Stimulated activated CD4-positive, alpha-beta T cell treated with anti-CD3 and anti-CD28 coated beads, Interleukin-1b, Interleukin-23, amount 100 ng/mL, for 1 hour (primary cell): ENCODE measurements at regions not wholly inside any gene's neighbourhood (a gene's known extent, or its start where the extent isn't known, plus 50 kb on each side); places are given as distances from the start of the nearest gene placed in this dataset.

Experiments
- DNase-seq, 2 donors: peaks; one replicate each; pipeline ENCODE4 v3.0.0-alpha.2; 2020; ENCODE audit warnings: low read depth in 2 of 2

DNA sequence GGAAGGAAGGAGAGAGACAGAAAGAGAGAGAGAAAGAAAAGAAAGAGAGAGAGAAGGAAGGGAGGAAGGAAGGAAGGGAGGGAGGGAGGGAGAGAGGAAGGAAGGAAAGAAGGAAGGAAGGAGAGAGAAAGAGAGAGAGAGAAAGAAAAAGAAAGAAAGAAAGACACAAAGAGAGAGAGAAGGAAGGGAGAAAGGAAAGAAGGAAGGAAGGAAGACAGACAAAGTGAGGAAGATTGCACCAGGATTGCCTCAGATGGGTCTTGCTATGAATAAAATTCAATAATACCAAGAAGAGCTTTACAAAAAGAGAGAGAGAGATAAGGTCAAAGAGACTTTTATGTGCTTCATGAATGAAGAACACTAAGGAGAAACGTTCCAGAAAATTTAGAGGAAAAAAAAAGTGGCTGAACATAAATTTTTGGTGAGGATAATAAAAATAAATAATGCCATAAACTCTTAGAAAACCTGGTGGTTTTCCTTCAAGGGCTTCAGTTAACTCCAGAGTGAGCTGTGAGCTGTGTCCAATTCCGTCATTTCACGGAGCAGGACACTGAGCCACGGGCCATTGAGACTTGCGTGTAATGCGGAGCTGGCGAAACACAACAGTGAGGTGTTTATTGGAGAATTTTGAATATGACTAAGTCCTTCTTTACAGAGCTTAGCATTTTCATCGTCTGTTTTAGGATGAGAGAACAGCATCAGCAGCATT, 72.7 kb upstream of the TNRC6C start:
- DNase-seq, result no peak

DNA sequence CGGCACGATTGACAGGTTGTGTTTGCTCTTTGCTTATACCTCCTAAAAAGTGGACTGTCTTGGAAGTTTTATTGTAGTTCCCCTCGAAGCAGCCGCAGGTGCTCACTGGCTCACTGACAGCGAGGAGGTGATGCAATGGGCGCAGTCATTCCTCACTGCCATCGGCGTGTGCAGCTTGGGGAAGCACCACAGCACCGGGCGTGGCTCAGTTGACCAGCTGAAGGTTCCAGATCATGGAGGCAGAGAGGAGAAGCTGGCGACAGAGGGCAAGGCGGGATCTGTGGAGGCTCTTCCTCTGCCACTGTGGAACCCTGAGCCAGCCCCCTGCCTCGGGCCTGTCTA, 72.1 kb upstream of the TNRC6C start:
- DNase-seq, result no peak

DNA sequence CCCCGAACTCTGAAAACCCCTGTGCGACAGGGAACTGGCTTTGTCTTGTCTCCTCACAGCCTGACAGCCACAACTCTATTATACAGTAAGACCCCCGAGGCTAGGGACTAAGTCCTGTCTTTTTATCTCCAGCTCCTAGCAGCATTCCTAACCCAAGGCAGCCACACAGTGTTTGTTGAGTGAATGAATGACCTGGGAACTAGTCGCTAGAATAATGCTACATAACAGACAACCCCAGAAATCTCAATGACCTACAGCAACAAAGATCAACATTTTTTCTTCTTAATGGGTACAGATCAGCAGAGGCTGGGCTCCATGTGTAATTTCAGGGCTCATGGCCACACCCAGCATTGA, 71.4 kb upstream of the TNRC6C start:
- no peak for DNase-seq

DNA sequence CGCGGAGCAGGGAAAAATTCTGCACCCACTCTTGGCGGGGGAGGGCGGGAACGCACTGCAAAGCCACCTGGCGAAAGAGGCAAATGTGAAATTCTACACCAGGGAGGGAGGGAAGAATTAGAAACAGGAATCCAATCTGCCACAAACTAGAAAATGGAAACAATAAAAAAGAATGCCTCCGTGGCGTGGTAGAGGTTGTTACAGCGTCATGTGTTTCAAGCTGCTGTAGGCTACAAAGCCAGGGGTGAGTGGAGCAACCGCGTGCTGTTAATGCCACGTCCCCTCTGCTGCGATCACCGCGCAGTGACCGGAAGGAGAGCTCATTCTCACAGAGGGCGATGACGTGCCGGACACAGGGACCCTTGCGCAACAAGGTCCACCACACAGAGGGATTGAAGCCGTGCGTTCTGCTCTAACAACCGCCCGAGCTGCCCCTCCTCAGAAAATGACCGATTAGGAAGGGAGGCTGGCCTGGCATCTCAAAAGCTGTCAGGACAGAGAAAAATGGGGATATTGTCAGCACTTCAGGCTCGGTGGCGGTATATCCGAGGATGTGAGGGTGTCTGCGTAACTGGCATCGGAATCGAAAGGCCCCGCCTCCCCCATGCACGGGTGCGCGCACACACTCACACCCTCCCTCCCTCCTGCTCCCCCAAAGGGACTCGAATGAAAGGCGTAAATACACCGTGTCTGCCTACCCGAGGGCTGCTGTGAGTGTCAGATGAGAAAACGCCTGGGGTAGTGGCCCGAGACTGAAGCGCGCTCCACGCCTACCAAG, 70.8 kb upstream of the TNRC6C start:
- peak; percentile 34 to 54 for DNase-seq

DNA sequence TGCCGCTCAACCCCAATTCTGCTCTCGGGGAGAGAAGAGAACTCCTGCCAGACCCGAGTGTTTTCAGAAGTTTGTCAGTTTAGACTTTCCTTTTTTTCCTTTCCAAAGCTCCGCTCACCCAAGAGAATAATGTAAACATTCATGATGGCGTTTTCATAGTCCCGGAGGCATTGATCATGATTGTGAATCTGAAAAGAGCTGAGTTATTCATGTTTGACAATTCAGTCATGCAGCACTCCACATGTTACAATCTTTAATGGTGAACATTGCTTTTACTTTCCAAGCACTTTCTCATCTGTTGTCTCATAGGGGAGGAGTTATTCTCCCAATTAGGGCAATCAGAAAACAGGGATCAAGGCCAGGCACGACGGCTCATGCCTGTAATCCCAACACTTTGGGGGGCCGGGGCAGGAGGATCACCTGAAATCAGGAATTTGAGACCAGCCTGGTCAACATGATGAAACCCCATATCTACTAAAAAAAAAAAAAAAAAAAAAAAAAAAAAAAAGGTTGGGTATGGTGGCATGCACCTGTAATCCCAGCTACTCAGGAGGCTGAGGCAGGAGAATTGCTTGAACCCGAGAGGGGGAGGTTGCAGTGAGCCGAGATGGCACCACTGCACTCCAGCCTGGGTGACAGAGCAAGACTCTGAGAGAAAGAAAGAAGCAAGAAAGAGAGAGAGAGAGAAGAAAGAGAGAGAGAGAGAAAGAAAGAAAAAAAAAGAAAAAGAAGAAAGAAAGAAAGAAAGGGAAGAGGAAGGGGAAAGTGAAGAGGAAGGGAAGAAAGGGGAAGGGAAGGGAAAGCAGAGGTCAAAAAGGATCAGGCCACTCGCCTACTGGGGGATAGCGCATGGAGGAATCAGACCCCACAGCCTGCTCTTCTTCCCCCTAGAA, 70.0 kb upstream of the TNRC6C start:
- DNase-seq, result no peak

DNA sequence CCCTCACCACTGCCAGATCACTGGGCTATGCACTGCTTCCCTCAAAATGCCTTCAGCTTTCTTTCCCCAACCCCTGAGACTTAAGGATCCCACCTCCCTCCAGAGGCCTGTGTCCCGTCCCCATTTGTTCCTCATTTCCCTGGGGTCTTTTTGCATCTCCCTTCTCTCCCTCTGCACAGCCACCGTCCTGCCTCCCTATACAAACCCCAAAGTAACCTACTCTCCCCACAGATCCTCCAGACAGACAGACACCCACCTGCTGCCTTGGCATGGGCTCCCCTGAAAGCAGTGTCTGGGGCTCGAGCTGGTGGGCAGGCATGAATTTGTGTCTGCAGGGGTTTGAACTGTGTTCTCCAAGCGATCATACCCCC, 69.4 kb upstream of the TNRC6C start:
- DNase-seq, result no peak

DNA sequence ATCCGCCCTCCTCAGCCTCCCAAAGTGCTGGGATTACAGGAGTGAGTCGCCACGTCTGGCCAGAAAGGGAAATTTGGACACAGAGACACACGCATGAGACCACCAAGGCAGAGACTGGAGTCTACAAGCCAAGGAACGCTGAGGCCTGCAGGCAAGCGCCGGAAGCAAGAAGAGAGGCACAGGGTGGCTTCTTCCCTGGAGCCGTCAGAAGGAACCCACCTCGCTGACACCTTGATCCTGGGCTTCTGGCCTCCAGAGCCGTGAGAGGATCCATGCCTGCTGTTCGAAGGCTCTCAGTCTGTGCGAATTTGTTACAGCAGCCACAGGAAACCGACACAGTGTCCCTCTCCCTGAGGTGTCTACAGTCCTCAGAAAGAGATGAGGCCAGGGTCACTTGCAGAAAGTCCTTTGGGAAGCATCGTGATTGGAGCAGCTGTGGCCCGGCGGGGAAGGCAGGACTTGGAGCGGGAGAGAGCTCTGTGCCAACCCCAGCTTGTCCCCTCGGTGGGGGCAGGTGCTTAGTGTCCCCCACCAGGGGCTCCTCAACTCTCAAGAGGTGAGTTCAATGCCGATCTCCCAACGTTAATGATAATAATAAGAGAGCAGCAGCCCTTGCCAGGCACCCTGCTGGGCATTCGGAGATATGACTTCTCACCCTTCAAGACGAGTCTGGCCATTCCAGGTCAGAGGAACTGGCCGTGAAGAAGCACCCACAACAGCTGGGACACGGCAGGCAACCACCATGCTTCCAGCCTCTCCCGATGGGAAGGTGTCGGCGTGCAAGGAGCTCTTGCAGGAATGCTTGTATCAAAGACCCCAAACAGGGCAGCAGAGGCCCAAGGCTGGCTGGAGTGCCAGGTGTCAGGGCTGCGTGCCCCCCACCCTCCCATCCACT, 68.4 kb upstream of the TNRC6C start:
- DNase-seq, result no peak

DNA sequence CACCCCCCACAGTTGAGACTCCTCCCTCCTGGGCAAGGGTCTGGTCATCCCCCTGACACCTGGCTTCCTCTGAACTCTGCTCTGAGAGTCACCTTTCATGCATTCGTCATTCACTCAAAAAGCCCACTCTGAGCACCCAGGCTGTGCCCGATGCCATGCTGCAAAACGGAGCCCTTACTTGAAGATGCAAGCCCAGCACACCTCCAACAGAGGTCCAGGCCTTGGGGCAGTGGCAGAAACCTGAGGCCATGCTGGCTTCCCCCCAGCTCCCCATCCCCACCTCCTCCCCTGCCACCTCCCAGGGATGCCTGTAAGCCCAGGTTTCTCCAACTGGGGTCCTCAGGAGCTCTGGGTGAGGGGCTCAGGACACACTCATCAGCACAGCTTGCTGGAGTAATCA, 67.7 kb upstream of the TNRC6C start:
- no peak for DNase-seq

DNA sequence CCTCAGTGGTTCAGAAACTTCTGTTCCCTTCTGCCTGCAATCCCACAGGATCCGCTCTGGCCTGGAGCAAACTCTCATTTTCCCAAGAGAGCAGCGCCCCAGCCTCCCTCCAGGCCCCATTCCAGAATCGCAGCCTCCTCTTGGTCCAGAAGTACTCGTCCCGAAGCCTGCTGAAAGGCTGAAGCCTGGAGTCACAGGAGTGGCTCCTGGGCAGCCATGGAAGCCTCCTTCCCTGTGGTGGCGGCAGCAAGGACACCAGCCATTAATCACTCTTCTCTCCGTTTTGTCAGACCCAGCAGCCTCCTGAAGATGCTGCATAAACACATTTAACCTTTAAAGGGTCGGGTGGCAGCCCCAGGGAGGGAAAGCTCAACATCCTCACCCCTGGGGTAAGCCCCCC, 66.9 kb upstream of the TNRC6C start:
- DNase-seq, result no peak

DNA sequence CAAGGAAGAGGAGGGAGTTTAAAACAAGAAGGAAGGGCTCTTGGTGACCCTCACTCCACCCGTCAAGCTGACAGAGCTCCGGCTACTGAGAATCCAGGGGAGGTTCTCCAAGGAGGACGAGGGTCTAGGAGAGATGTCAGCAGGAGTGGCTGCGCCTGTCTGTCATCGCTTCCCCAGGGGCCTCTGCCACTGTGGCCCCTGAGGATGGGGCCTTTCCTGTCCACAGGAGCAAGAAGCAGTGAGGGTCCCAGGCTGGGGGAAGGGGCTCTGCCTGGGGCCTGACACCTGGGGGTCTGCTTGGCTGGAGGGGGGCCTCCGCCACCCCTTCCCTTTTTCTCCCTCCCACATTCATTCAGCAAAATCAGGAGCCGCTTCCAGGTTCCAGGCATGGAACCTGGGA, 66.5 kb upstream of the TNRC6C start:
- DNase-seq, result no peak

DNA sequence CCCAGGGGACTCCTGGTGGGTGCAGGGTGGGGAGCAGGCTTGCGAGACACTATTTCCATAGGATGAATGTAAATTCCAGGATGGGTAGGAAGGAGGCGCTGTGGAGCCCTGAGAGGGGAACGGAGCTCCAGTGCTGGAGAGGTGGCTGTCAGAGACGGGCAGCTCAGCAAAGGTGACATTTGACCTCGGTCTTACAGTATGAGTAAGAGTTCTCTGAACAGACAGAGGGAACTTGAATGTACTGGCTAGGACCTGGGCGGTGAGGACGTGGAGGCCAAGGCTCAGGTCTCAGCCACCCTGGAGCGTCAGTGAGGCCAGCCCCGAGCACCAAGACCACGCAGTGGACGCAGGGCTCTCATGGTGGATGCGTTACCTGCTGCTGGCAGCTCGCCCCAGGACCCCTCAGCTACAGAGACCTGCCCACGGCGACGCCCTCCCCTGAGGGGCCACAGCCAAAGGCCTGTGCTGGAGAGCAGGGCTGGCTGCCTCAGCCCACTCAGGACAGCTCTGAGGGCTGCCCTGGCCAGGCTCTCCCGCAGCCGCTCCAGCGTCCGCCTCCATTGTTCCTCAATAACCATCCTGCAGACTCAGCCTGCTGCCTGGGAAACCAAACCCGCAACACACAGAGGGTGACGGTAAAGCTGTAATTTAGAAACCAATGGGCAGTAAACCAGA, 65.9 kb upstream of the TNRC6C start:
- no peak for DNase-seq

DNA sequence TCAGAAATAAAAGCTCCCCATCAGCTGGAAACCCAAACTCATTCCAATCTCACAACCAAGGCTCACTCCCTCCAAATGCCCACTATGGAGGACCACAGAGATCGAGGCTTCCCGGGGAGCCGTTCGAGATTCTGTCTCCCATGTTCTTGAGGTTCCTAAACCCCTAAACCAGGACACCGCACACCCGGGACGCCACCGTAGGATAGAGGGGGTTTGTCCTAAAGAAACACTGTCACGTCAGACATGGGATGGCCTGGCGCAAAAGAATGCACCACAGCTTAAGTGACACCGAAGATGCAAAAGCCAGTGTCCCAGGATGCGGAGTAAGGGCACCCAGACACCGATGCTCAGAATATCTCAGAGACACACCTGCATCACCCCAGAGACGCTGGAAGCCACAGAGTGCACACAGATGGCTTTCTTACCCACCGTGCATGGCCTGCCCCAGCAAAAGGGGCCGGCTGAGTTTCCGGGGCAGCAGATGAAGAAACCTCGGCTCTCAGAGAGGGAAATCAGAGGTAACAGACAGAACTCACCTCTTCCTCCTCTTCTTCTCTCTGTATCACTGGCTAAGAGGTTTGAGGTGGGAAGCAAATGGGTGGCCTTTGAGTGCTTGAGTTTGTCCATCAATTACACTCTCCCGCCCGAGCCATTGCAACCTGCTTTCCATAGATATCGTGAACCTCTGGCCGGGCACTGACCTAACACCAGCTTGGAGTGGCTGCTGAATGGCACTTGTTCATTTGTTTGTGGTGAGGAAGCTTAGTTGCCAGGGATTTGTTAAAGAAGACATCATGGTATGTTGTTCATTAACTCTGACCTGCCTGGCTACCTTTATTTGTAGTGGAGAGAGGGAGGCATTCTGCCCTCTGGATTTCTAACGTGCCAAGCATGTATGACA, 65.1 kb upstream of the TNRC6C start:
- no peak for DNase-seq

DNA sequence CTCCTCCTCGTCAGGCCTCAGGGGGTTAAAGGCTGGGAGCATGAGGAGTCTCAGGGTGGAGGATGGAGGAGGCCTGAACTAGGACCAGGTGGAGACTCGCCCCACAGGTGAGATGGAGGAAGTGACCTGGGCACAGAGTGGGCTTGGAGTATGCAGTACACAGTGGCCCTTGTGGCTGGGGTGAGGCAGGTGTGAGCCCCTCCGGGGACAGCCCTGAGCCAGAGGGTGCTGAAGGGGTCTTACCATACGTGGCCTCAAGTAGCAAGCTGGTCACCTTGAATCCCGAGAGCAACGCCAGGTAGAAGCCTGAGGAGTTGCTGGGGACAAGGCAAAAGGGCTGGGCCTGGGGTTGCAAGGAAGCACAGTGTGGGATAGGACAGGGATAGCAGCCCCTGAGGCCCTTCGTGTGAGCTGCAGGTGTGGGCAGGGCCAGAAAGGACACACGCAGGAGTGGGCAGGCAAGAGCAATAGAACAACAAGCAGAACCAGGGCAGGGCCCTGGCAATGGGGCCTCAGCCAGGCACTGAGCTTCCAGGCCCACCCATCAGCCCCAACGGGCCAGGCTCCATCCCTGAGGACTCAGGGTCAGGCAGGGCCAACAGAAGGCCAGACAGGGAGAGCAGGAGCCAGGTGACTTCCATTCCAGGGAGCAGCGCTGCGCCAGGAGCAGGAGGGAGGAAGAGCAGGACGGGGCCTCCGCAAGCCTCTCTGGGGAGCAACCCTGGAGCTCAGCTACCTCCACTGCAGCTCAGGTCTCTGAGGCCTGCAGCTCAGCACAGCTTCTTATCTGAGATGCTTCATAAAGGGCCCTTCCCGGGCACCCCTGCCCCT, 64.2 kb upstream of the TNRC6C start:
- no peak for DNase-seq

DNA sequence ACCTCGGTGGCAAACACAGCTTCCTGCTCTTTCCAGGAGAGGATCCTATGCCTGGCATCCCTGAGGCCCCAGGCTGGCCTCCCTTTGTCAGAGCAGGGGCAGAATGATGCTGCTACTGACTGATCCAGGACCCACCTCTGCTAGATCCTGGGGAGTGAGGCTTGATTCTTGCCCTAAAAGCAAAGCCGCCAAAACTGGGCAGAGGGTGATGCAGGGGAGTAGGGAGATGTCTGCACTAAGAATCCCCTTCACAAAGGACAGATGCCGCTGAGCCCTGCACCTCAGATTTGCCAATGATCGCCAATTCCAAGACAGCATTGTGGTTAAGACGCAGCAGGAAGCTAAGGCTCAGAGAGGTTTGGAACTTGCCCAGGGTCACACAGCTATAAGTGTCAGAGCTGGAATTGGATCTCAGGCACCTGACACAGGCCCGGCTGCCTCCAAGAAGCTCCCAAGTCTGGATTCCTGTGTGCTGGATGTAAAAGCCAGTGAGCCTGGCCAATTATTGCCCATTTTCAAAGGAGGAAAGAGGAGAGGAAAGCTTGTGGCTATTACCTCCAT, 60.7 kb upstream of the TNRC6C start:
- no peak for DNase-seq

DNA sequence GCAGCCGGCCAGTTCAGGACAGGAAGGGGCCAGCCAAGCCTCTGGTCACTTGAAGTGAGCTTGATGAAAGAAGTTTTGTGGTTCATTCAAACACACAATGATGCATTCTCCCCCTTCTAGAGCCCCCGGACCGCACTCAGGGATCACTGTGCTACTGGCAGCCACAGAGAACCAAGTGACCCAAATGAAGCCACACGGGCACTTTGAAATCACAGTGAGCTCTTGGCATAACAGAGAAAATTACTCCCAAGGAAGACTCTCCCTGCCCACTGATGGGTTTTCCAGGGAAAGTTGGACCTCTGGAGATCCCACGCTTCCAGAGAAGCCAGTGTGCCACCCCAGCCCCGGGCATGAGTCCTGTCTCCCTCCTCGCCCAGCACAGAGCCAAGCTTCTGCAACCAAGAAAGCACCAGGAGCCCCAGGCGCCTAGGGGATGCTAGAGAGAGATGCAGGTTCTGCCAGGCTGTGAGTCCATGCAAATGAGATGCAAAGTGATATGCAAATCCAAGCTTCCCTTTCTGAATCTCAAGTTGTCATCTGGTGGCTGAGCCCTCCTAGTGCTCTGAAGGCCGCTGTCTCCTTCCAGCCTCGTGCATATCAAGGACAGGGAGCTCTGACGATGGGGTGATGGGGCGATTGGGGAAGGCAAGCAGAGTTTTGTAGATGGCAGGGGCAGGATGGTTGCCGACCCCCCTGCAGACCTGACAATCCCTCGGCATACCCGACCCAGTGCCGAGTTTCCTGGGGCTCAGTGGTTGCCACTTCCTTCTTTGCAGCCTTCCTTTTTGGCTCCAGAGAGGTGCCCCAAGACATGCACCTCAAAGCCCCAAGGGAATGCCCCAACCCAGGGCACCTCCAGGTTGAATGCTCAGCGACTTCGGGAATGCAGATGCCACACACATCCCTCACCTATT, 59.7 kb upstream of the TNRC6C start:
- DNase-seq, result no peak

DNA sequence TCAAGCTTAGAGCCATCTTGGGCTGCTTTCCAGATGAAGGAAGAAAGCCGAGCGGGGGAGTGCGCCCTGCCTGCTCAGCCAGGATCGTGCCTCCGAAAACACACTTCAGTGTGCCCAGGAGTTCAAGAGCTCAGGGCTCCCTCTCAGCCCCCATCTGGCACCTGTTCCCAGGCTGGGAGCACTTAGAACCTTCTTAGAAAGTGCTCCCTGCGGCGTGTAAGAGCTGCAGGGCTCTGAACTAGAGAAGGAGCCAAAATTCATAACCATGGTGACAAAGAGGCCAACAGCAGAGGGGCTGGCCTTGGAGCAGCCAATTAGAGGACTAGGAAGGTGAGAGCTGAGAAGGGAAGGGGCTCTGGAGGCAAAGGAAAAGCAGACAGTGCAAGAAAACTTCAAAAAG, 59.0 kb upstream of the TNRC6C start:
- no peak for DNase-seq

DNA sequence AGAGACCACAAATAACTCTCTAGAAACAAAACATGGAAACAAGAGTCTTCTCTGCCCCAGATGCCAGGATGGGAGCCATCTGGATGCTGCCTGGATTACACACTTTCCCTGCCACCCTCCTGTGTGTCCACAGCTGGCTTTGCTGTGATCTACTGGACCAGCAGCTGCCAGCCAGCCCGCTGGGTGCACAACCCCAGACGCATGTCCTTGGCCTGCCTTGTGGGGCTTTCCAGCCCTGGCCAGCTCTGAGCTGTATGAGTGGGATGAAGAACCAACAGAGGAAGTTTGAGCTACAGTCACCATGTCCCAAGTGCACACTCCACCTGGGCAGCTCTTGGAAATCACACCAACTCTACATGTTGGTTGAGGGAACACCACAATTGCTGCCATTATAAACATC, 57.0 kb upstream of the TNRC6C start:
- DNase-seq, result no peak

DNA sequence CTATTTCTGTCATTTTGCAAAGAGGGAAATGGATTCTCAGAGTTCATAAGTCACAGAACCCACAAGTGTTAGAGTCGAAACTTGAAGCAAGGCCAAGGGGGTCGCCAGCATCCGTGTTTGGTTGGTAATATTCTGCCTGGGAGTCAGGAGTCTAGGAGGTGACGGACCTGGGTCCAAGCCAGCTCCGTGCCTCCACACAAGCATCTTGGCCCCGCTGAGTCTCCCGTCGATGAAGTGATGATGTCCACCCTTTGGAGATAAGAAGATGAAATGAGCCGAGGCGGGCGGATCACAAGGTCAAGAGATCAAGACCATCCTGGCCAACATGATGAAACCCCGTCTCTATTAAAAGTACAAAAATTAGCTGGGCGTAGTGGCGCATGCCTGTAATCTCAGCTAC, 53.2 kb upstream of the TNRC6C start:
- DNase-seq, result no peak
